CD4-positive, alpha-beta T cell treated with Interleukin-10 for 1 hour (primary cell): ENCODE measurements at regions not wholly inside any gene's neighbourhood (a gene's known extent, or its start where the extent isn't known, plus 50 kb on each side); places are given as distances from the start of the nearest gene placed in this dataset.
"Not testable (repeated sequence)": the region's sequence is repeated elsewhere in the genome, so short reads cannot be mapped to it uniquely, and the experiment has no call there.

Experiments
- DNase-seq: peaks from one replicate; pipeline ENCODE4 v3.0.0-alpha.2; 2020

- no peak for DNase-seq
Observed at GRCh38 chr5:165360784-165361542, 1855.5 kb downstream of the MAT2B start.

- DNase-seq: no peak
Observed at GRCh38 chr5:165370233-165370632, 1864.8 kb downstream of the MAT2B start.

- no peak for DNase-seq
Observed at GRCh38 chr5:165370794-165371193, 1865.4 kb downstream of the MAT2B start.

GRCh38 chr5:165375201-165375600 is 1869.8 kb downstream of the MAT2B start:
- DNase-seq: no peak

GRCh38 chr5:165393839-165394238 is 1888.4 kb downstream of the MAT2B start:
- DNase-seq: no peak

- no peak for DNase-seq
Observed at GRCh38 chr5:165397516-165397915, 1892.1 kb downstream of the MAT2B start.

- DNase-seq: no peak
Observed at GRCh38 chr5:165400086-165400485, 1894.7 kb downstream of the MAT2B start.

GRCh38 chr5:165404917-165405316 is 1899.5 kb downstream of the MAT2B start:
- no peak for DNase-seq

GRCh38 chr5:165405340-165405739 is 1899.9 kb downstream of the MAT2B start:
- no peak for DNase-seq

GRCh38 chr5:165407352-165407751 is 1901.9 kb downstream of the MAT2B start:
- DNase-seq: no peak

- DNase-seq: no peak
Observed at GRCh38 chr5:165410476-165410875, 1905.1 kb downstream of the MAT2B start.

- not testable (repeated sequence) for DNase-seq
Observed at GRCh38 chr5:165411532-165411931, 1906.1 kb downstream of the MAT2B start.

GRCh38 chr5:165420493-165420892 is 1915.1 kb downstream of the MAT2B start:
- no peak for DNase-seq

- no peak for DNase-seq
Observed at GRCh38 chr5:165423697-165424299, 1918.4 kb downstream of the MAT2B start.

GRCh38 chr5:165425594-165425993 is 1920.2 kb downstream of the MAT2B start:
- DNase-seq: no peak

GRCh38 chr5:165448753-165449152 is 1943.3 kb downstream of the MAT2B start:
- DNase-seq: no peak

GRCh38 chr5:165457859-165458481 is 1952.6 kb downstream of the MAT2B start:
- DNase-seq: no peak

GRCh38 chr5:165459232-165459631 is 1953.8 kb downstream of the MAT2B start:
- no peak for DNase-seq

- no peak for DNase-seq
Observed at GRCh38 chr5:165460911-165461310, 1955.5 kb downstream of the MAT2B start.

GRCh38 chr5:165477546-165477945 is 1972.1 kb downstream of the MAT2B start:
- no peak for DNase-seq

GRCh38 chr5:165495829-165496380 is 1990.5 kb downstream of the MAT2B start:
- no peak for DNase-seq

GRCh38 chr5:165497707-165498106 is 1992.3 kb downstream of the MAT2B start:
- no peak for DNase-seq

GRCh38 chr5:165502893-165503691 is 1997.7 kb downstream of the MAT2B start:
- no peak for DNase-seq
